ENCODE measurements at regions not wholly inside any gene's neighbourhood (a gene's known extent, or its start where the extent isn't known, plus 50 kb on each side); places are given as distances from the start of the nearest gene placed in this dataset.

DNA sequence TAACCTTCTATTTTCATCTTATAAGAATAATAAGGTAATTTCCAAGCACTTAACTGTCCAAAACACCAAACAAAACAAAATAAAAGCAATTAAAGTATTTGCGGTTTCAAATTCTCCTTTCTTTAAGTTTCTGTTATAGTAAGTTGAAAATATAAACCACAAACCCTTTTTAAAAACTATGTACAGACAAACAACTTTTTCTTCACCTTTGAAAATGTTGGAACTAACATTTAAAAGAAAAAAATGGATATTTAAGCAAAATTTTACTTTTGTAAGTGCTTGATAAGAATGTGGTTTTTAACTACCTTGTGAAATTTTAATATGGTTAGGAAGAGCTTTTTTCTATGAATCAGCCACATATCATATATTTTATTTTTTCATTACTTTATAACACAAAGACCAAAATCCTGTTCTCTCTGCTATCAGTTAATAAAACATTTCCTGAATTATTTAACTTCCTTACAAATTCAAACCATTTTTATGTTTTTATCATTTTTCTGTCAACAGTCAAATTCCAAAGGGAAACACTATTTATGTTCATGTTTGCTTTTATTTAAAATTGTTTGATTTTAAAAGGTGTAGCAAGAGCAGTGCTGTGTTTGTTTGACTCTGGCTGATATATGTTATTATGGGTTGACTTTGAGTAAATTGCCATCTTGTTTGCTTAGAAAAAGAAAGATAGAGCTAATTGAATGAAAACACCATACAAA, 554.1 kb upstream of the KLHL1 start:
- DNase-seq (ENCODE audit: low read depth, low spot score): no peak

DNA sequence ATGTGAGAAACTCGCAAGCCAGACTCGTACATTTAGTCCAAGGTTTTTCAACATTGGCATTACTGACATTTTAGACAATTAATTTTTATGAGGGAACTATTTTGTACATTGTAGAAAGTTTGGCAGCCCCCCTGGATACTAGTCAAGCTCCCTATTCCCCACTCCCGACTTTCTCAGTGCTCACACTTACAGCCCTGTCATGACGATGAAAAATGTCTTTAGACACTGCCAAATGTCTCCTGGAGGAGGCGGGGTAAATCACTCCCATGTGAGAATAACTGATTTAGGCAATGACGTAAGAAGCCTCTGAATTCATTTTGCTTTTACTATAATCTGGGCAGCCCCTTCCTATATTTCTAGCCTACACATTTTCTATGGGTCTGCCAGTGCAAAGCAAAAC, 535.8 kb upstream of the KLHL1 start:
- DNase-seq (ENCODE audit: low read depth, low spot score): no peak

DNA sequence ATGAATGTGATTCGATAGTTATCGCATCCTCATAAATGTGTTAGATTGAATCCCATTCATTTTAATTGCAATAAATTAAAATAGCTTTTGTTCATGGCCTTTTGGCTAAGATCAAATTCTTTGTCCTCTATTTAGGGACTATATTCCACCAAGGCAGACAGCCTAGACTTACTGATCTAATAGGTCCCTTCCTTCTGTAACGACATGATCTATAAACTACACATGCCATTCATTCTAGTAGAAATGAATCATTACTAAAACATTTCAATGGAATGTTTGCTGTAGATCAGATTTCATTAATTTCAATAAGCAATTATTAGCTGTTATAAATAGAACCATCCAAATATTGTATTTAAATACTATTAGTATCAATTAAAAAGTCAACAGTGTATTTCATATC, 526.6 kb upstream of the KLHL1 start:
- DNase-seq (ENCODE audit: low read depth, low spot score): no peak

GRCh38 chr13:70630247-70630646, 522.0 kb upstream of the KLHL1 start:
- DNase-seq (ENCODE audit: low read depth, low spot score): peak; percentile 85

- DNase-seq (ENCODE audit: low read depth, low spot score): no peak
These were observed 515.0 kb upstream of the KLHL1 start for GRCh38 chr13:70623239-70623638.

DNA sequence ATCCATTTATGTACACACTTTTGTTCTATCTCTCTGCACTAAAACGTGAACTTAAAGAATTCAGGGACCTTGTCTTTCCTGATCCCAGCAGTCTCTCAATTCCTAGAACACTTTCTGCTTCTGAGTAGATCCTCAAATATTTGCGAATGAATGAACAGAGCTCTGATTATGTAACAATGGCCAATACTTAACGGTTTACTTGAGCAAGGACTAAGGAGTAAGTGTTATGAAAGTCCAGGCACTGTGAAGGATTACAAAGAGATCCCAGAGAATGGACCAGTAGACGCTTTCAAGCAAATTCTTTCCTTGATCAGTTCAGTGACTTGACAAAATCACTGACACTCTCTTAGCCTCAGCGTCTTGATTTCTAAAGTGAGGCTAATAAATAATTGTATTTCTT, 514.5 kb upstream of the KLHL1 start:
- DNase-seq (ENCODE audit: low read depth, low spot score): no peak

DNA sequence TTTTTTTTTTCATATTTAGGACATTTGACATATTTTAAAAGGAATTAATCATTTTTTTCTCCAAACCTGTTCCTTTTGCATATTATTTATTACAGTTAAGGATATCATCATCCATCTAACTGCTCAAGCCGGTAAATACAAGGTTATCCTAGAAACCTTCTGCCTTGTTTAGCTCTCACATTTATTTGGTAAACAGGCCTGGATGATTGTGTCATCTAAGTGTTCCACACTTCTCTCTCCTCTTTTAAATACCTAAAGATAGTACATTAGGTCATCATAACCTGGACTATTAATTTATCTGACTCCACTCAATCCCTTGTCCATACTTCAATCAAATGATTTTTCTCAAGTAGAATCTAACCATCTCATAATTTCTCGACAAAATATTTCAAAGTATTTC, 511.7 kb upstream of the KLHL1 start:
- DNase-seq (ENCODE audit: low read depth, low spot score): no peak

GRCh38 chr13:70616847-70617246, 508.6 kb upstream of the KLHL1 start:
- DNase-seq (ENCODE audit: low read depth, low spot score): no peak

GRCh38 chr13:70613295-70613694, 505.0 kb upstream of the KLHL1 start:
- DNase-seq (ENCODE audit: low read depth, low spot score): no peak

GRCh38 chr13:70612881-70613280, 504.6 kb upstream of the KLHL1 start:
- no peak for DNase-seq (ENCODE audit: low read depth, low spot score)

- DNase-seq (ENCODE audit: low read depth, low spot score): no peak
These were observed 496.2 kb upstream of the KLHL1 start for GRCh38 chr13:70604448-70604847.

- no peak for DNase-seq (ENCODE audit: low read depth, low spot score)
These were observed 485.5 kb upstream of the KLHL1 start for GRCh38 chr13:70593716-70594115.

GRCh38 chr13:70585109-70585508, 476.9 kb upstream of the KLHL1 start:
- no peak for DNase-seq (ENCODE audit: low read depth, low spot score)

GRCh38 chr13:70580825-70581224, 472.6 kb upstream of the KLHL1 start:
- DNase-seq (ENCODE audit: low read depth, low spot score): no peak

GRCh38 chr13:70579941-70580340, 471.7 kb upstream of the KLHL1 start:
- DNase-seq (ENCODE audit: low read depth, low spot score): no peak

DNA sequence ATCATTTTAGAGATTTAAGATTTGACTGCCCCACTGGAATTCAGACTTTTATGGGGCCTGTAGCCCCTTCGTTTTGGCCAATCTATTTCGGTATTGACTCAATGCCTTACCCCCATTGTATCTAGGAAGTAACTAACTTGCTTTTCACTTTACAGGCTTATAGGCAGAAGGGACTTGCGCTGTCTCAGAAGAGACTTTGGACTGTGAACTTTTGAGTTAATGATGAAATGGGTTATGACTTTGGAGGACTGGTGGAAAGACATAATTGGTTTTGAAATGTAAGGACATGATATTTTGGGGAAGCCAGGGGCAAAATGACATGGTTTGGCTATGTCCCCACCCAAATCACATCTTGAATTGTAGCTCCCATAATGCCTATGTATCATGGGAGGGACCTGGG, 463.0 kb upstream of the KLHL1 start:
- no peak for DNase-seq (ENCODE audit: low read depth, low spot score)

- DNase-seq (ENCODE audit: low read depth, low spot score): no peak
These were observed 460.3 kb upstream of the KLHL1 start for GRCh38 chr13:70568571-70568970.

GRCh38 chr13:70544706-70545105, 436.5 kb upstream of the KLHL1 start:
- no peak for DNase-seq (ENCODE audit: low read depth, low spot score)

DNA sequence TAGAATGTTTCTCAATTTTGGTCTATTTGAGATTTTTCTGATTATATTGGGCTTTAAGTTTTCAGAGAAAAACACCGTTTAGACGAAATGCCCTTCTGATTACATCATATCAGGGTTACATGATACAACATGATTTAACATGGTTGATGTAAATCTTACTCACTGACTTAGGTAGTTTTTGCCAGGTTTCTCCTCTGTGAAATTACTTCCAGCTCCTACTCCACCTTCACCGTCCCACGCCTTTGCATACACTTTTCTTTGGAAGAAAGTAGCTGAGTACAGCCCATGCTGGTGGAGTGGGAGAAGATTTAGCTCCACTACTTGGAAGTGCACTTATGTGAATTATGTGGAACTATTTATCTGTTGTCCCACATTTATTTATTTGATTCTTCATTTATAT, 433.2 kb upstream of the KLHL1 start:
- DNase-seq (ENCODE audit: low read depth, low spot score): no peak

DNA sequence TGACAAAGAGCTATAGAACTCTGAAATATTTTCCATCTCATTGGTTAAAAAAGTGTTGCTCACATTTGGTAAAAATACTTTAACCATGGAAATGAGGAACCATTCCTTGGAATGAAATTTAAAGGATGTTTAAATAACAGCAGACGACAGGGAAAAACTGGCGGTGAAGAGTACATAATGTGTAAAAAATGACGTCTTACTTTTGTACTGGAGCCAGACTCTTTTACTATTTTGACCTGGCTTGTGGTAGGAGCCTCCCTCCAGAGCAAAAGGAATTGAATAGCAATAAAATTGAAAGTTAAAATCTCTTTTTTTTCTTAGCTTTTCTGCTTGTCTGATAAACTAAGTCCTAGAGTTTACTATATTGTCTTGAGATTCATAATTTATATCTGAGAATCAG, 426.2 kb upstream of the KLHL1 start:
- no peak for DNase-seq (ENCODE audit: low read depth, low spot score)

DNA sequence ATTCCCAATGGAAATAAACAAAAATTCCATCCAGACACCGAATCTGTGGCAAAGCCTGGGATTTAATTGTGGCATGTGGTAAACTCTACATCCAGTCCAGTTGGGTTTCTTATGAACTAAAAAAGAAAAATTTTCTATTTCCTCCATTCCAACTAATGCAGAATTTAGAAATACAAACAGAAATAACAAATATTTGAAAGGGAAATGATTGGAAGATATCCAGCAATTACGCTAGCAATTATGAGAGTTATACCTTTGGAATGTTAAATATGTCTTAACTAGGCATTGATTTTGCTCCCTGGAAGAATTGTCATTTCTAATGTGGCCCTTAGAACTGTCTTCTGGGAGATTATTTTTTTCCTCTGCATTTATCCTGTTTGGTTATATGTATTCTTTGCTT, 421.4 kb upstream of the KLHL1 start:
- DNase-seq (ENCODE audit: low read depth, low spot score): no peak

- DNase-seq (ENCODE audit: low read depth, low spot score): no peak
These were observed 419.3 kb upstream of the KLHL1 start for GRCh38 chr13:70527599-70527998.

- DNase-seq (ENCODE audit: low read depth, low spot score): no peak
These were observed 415.4 kb upstream of the KLHL1 start for GRCh38 chr13:70523622-70524021.
